Prostate gland (tissue), 2 donors: ENCODE measurements at regions not wholly inside any gene's neighbourhood (a gene's known extent, or its start where the extent isn't known, plus 50 kb on each side); places are given as distances from the start of the nearest gene placed in this dataset.

ENCODE experiments used
- CTCF ChIP-seq, 4 experiments: fragments of 200-600 bp in 2 of 4; fragments of 450-650 bp in 2 of 4; sonication (generic) in 2 of 4; IDR thresholded peaks; 1 replicate in 3 of 4; 2 replicates in 1 of 4; pipeline ENCODE4 v1.5.1; 2016 to 2019; ENCODE audit warnings: antibody characterized with exemption in 4 of 4, mild to moderate bottlenecking in 2 of 4, moderate library complexity in 2 of 4
- POLR2A ChIP-seq: fragments of 450-650 bp; IDR thresholded peaks from one replicate; pipeline ENCODE4 v1.6.1; 2016; ENCODE audit warnings: antibody characterized with exemption, mild to moderate bottlenecking
- POLR2AphosphoS5 ChIP-seq: sonication (generic); formaldehyde crosslinking; IDR thresholded peaks from one replicate; pipeline ENCODE4 v1.6.1; 2017; ENCODE audit warnings: antibody characterized with exemption

GRCh38 chr2:19732255-19732654 is 169.5 kb downstream of the TTC32 start:
- TF ChIP-seq POLR2A (no peak), CTCF (IDR thresholded peaks at IDR 0.05) (no peak), POLR2AphosphoS5 (no peak)
